ENCODE measurements at regions not wholly inside any gene's neighbourhood (a gene's known extent, or its start where the extent isn't known, plus 50 kb on each side); places are given as distances from the start of the nearest gene placed in this dataset.

DNA sequence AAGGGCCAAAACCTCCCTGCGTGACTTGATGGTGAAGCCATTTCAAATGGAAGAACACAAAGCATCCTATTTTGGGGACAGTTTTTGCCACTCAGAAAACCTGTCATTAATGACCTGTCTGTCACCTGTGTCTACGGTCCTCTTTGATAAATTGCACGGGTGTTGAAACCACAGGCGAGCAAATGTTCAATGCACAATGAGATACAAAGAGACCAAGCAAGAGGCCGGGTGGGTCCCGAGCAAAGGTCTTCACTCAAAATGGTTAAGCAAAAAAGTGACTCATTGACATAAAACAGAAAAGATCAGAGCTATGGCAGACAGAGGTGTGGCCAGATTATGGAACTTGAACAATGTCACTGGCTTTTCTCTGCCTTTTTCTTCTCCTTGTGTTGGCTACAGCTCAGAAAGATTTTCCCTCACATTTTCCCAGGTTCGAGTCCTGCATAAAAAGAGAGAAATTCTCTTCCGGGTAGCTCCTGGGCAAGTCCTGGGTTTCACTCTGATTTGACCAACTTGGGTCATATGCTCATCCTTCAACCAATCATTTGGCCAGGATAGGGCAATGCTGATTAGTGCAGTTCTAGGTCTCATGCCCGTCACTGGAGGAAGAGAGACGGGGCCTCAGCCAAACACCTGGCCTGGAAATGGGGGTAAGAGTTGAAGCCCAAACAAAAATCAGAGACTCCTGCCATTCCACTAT, 92.2 kb downstream of the CMC2 start:
- TF ChIP-seq, protein P1, sequence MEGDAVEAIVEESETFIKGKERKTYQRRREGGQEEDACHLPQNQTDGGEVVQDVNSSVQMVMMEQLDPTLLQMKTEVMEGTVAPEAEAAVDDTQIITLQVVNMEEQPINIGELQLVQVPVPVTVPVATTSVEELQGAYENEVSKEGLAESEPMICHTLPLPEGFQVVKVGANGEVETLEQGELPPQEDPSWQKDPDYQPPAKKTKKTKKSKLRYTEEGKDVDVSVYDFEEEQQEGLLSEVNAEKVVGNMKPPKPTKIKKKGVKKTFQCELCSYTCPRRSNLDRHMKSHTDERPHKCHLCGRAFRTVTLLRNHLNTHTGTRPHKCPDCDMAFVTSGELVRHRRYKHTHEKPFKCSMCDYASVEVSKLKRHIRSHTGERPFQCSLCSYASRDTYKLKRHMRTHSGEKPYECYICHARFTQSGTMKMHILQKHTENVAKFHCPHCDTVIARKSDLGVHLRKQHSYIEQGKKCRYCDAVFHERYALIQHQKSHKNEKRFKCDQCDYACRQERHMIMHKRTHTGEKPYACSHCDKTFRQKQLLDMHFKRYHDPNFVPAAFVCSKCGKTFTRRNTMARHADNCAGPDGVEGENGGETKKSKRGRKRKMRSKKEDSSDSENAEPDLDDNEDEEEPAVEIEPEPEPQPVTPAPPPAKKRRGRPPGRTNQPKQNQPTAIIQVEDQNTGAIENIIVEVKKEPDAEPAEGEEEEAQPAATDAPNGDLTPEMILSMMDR (IDR thresholded peaks at IDR 0.05): no peak
- no peak for TF ChIP-seq POLR2A (IDR thresholded peaks at IDR 0.05)

Measured in heart left ventricle (tissue), 13 donors.